GM23338 (cell line): ENCODE measurements at regions not wholly inside any gene's neighbourhood (a gene's known extent, or its start where the extent isn't known, plus 50 kb on each side); places are given as distances from the start of the nearest gene placed in this dataset.

Experiments
- ATAC-seq: fragments of 200-7000 bp; cut with Tn5 transposase; 3 replicates; pipeline ENCODE4 v1.9.1; 2020
- DNase-seq: peaks from one replicate; pipeline ENCODE4 v3.0.0-alpha.2; 2015; ENCODE audit warnings: low spot score
- H2AFZ ChIP-seq: fragments of 200-600 bp; sonication (generic); 2 replicates; pipeline ENCODE4 v1.8.0; 2016; ENCODE audit warnings: antibody characterized with exemption, mild to moderate bottlenecking, moderate library complexity
- H3F3A ChIP-seq: fragments of 200-600 bp; sonication (generic); replicated peaks from 2 replicates; pipeline ENCODE4 v1.8.0; 2017; ENCODE audit warnings: antibody characterized with exemption, mixed run types, low read depth
- H3K27ac ChIP-seq: fragments of 200-600 bp; sonication (generic); 2 replicates; pipeline ENCODE4 v1.6.1; 2016; ENCODE audit warnings: low read depth
- H3K27me3 ChIP-seq: fragments of 200-600 bp; sonication (generic); 2 replicates; pipeline ENCODE4 v1.8.0; 2016; ENCODE audit warnings: mild to moderate bottlenecking, mixed run types, moderate library complexity; ENCODE audit not compliant: insufficient read depth
- H3K36me3 ChIP-seq: fragments of 200-600 bp; sonication (generic); 2 replicates; pipeline ENCODE4 v1.8.0; 2016; ENCODE audit warnings: mild to moderate bottlenecking; ENCODE audit not compliant: insufficient read depth
- H3K4me1 ChIP-seq: fragments of 200-600 bp; sonication (generic); 2 replicates; pipeline ENCODE4 v1.8.0; 2016; ENCODE audit warnings: mild to moderate bottlenecking, moderate library complexity; ENCODE audit not compliant: insufficient read depth
- H3K4me2 ChIP-seq: fragments of 200-600 bp; sonication (generic); 2 replicates; pipeline ENCODE4 v1.7.1; 2017; ENCODE audit warnings: mixed run types
- H3K4me3 ChIP-seq: fragments of 200-600 bp; sonication (generic); 2 replicates; pipeline ENCODE4 v1.6.1; 2016; ENCODE audit warnings: mixed run types
- H3K79me2 ChIP-seq: fragments of 200-600 bp; sonication (generic); replicated peaks from 2 replicates; pipeline ENCODE4 v1.8.0; 2017; ENCODE audit warnings: mild to moderate bottlenecking; ENCODE audit not compliant: insufficient read depth
- H3K9me2 ChIP-seq: fragments of 200-600 bp; sonication (generic); 2 replicates; pipeline ENCODE4 v1.8.0; 2017; ENCODE audit not compliant: insufficient read depth
- H4K20me1 ChIP-seq: fragments of 200-600 bp; sonication (generic); replicated peaks from 2 replicates; pipeline ENCODE4 v1.8.0; 2017; ENCODE audit warnings: mild to moderate bottlenecking; ENCODE audit not compliant: insufficient read depth
- H3K27ac Mint-ChIP-seq: 2 replicates; pipeline ENCODE4 v1.8.0; 2020; ENCODE audit warnings: inconsistent platforms, mild to moderate bottlenecking, moderate library complexity, mixed read lengths
- H3K27me3 Mint-ChIP-seq: 3 replicates; pipeline ENCODE4 v1.8.0; 2022; ENCODE audit warnings: low read depth, mild to moderate bottlenecking, moderate library complexity, mixed read lengths, inconsistent platforms; ENCODE audit not compliant: insufficient read depth, poor library complexity
- H3K36me3 Mint-ChIP-seq: 3 replicates; pipeline ENCODE4 v1.8.0; 2021; ENCODE audit warnings: low read depth, mild to moderate bottlenecking, inconsistent platforms, moderate library complexity, mixed read lengths
- H3K4me1 Mint-ChIP-seq: 3 replicates; pipeline ENCODE4 v1.8.0; 2020; ENCODE audit warnings: mild to moderate bottlenecking, inconsistent platforms, mixed read lengths
- H3K4me3 Mint-ChIP-seq: 3 replicates; pipeline ENCODE4 v1.8.0; 2021; ENCODE audit warnings: moderate library complexity, mild to moderate bottlenecking, inconsistent platforms, mixed read lengths
- H3K9me3 Mint-ChIP-seq: 3 replicates; pipeline ENCODE4 v1.8.0; 2020; ENCODE audit warnings: moderate library complexity, mild to moderate bottlenecking, inconsistent platforms, mixed read lengths
- CREB1 ChIP-seq: fragments of 250-450 bp; sonication (Bioruptor Pico); IDR thresholded peaks from 2 replicates; pipeline ENCODE4 v1.5.0; 2020; ENCODE audit warnings: low read depth, mild to moderate bottlenecking, moderate library complexity
- CTCF ChIP-seq, 2 experiments: fragments of 200-600 bp in 1 of 2; sonication (generic) in 1 of 2; conservative IDR thresholded peaks; 2 replicates each; pipeline versions ENCODE4 v1.5.1 to v1.6.1; 2016 to 2017; ENCODE audit warnings: antibody characterized with exemption in 2 of 2, low read depth in 2 of 2, mild to moderate bottlenecking in 2 of 2, moderate library complexity in 1 of 2
- ETS1 ChIP-seq: IDR thresholded peaks from 2 replicates; pipeline ENCODE4 v1.6.1; 2016; ENCODE audit warnings: antibody characterized with exemption
- EZH2 ChIP-seq: fragments of 200-600 bp; sonication (generic); IDR thresholded peaks from one replicate; pipeline ENCODE4 v1.8.0; 2017; ENCODE audit warnings: antibody characterized with exemption, mild to moderate bottlenecking, low read depth; ENCODE audit not compliant: unreplicated experiment
- EZH2phosphoT487 ChIP-seq: fragments of 200-600 bp; sonication (generic); IDR thresholded peaks from one replicate; pipeline ENCODE4 v1.8.1; 2018; ENCODE audit warnings: antibody characterized with exemption; ENCODE audit not compliant: unreplicated experiment
- JUNB ChIP-seq: IDR thresholded peaks from one replicate; pipeline ENCODE4 v1.6.1; 2016; ENCODE audit warnings: antibody characterized with exemption; ENCODE audit not compliant: unreplicated experiment
- NANOG ChIP-seq: IDR thresholded peaks from 2 replicates; pipeline ENCODE4 v1.6.1; 2016; ENCODE audit warnings: antibody characterized with exemption, borderline replicate concordance
- POLR2AphosphoS5 ChIP-seq: IDR thresholded peaks from 2 replicates; pipeline ENCODE4 v1.6.1; 2016; ENCODE audit warnings: antibody characterized with exemption, low read depth
- REST ChIP-seq: IDR thresholded peaks from one replicate; pipeline ENCODE4 v1.6.1; 2018; ENCODE audit warnings: antibody characterized with exemption; ENCODE audit not compliant: unreplicated experiment
- STAT1 ChIP-seq: IDR thresholded peaks from one replicate; pipeline ENCODE4 v1.6.1; 2016; ENCODE audit warnings: antibody characterized with exemption; ENCODE audit not compliant: unreplicated experiment
- ZNF114 ChIP-seq: fragments of 250-450 bp; sonication (Bioruptor Pico); IDR thresholded peaks from 2 replicates; pipeline ENCODE4 v1.5.0; 2020; ENCODE audit warnings: mild to moderate bottlenecking, moderate library complexity
- ZNF331 ChIP-seq: fragments of 250-450 bp; sonication (Bioruptor Pico); IDR thresholded peaks from 2 replicates; pipeline ENCODE4 v1.5.0; 2020; ENCODE audit warnings: low read depth, mild to moderate bottlenecking, moderate library complexity
- ZNF462 ChIP-seq: fragments of 250-450 bp; sonication (Bioruptor Pico); IDR thresholded peaks from 2 replicates; pipeline ENCODE4 v1.5.0; 2020; ENCODE audit warnings: mild to moderate bottlenecking, moderate library complexity

- Histone ChIP-seq H3K4me1 (no peaks in the 10 kb centered on the region), H2AFZ (no peak overlapping the region), H3K79me2 (no peaks in the 10 kb centered on the region), H3K27ac (no peak overlapping the region), H3K4me2 (no peak overlapping the region), H3F3A (no peaks in the 10 kb centered on the region), H3K4me3 (no peak overlapping the region), H3K27me3 (no peaks in the 10 kb centered on the region), H3K36me3 (no peaks in the 10 kb centered on the region), H3K9me2 (peaks cover 11% of the 10 kb centered on the region; the same call in 1 of the 2 replicates), H4K20me1 (no peaks in the 10 kb centered on the region)
- H3K4me1 Mint-ChIP-seq: no peaks in the 10 kb centered on the region
- H3K27ac Mint-ChIP-seq: no peak overlapping the region
- DNase-seq (no peak), ATAC-seq (no peak)
- peaks cover 2% of the 10 kb centered on the region for H3K27me3 Mint-ChIP-seq
- H3K36me3 Mint-ChIP-seq: no peaks in the 10 kb centered on the region
- no peak for TF ChIP-seq STAT1
- no peak for TF ChIP-seq EZH2phosphoT487
- TF ChIP-seq CREB1 (CRISPR knock-in tag): no peak
- no peak for TF ChIP-seq ZNF462 (CRISPR knock-in tag)
- TF ChIP-seq REST: no peak
- no peak for TF ChIP-seq JUNB
- TF ChIP-seq ZNF114 (CRISPR knock-in tag): no peak
- no peak for TF ChIP-seq ZNF331 (CRISPR knock-in tag)
- TF ChIP-seq EZH2: no peak
- no peak for TF ChIP-seq CTCF (conservative IDR thresholded peaks at IDR 0.05; ENCODE audit: low read depth in 2 of 2)
- no peak for TF ChIP-seq ETS1
- TF ChIP-seq NANOG: no peak
- no peak for TF ChIP-seq POLR2AphosphoS5
- H3K4me3 Mint-ChIP-seq: no peak overlapping the region
- H3K9me3 Mint-ChIP-seq: no peaks in the 10 kb centered on the region
Observed at GRCh38 chr6:147751232-147751631, 242.7 kb downstream of the SAMD5 start.
